HG02970 (cell line): ENCODE measurements at regions not wholly inside any gene's neighbourhood (a gene's known extent, or its start where the extent isn't known, plus 50 kb on each side); places are given as distances from the start of the nearest gene placed in this dataset.

Experiments used
- ATAC-seq: cut with Tn5 transposase; IDR thresholded peaks from one replicate; pipeline ENCODE4 v1.9.1; 2021; ENCODE audit warnings: mild to moderate bottlenecking, moderate library complexity, moderate number of reproducible peaks; ENCODE audit not compliant: unreplicated experiment, low FRiP score

DNA sequence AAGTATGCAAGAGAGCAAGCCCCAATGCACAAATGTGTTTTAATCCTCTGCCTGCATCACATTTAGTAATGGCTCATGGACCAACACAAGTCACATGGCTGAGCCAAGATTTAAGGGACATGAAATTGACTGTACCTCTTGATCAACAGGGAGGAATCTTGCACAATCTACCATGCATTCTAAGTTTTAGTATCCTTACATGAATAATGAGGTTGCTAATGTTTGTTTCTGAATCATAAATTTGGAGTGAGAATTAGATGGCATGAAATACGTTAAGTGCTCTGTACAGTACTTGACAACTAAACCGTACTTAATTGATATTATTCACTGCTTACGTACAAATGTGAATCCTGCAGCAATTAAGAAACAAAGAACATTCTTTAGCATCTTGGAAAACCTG, 553.8 kb upstream of the JAG1 start:
- ATAC-seq, result no peak

DNA sequence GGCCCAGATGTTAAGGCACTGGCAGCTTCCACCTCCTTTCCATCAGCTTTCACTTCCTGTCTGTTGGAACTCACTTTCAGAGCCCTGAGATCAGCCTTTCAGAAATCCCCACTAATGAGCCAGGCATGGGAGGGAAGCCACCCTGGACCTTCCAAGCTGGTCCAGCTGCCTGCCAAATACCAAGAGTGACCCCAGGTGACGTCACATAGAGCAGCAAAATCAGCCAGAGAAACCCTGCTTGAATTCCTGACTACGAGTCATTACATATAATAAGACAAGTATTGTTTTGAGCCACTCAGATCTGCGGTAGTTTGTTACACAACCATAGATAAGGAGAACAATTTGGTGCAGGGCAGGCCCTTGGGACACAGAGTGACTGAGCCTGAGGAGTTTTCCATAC, 556.0 kb upstream of the JAG1 start:
- no peak for ATAC-seq

DNA sequence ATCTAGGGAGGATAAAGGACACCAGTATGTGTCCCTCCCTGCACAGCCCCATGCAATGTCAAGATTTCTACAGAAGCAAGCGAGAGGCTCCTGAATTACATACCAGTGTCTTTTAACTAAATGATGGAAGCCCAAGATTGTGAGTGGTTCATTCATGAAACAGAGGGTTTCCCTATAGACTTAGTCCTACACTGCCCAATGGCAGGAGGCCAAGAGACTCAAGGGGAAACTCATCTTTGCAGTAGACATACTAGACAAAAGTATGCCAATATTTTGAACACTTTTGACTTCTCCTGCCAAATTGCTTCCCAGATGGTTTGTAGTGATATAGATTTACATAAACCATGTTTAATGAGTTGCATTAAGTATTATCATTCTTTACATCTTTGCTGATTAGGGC, 557.2 kb upstream of the JAG1 start:
- no peak for ATAC-seq

DNA sequence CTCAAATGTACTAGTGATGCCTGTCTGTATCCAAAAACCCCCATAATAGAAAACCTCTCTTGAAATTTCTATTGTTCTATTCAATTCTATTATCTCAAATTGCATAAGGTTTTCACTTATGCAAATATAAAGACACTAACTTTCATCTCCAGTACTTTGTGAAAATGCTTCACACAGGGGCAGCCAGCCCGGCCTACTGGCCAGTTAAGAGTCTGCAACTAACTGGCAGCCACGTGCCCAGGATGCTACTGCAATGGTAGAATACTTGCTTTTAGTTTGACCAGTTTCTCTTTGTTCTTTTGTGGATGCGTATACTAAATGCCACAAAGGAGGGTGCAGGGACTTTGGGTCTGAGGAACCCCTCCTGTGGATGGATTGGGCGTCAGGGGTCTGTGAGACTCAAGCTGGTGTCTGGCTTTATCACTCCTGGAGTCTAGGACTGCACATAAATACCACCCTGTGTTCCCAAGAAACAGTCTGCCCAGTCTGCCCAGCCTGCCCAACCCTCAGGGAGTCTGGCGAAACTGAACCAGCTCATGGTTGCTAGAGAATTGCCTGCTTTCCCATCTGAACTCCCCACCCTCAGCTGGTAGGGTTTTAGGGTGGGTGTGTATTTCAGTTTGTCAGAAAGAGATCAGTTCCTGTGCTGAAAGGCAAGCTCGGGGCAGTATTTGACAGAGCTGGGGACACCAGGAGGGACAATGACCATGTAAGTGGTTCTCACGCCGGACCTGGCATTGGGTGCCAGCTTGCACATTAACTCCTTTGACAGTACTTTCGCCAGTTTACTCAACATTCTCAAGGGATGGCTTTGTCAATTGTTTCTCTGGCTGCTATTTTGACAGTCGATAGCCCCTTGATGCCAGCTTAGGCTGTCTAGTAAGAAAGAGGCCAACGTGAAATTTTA, 558.2 kb upstream of the JAG1 start:
- no peak for ATAC-seq

DNA sequence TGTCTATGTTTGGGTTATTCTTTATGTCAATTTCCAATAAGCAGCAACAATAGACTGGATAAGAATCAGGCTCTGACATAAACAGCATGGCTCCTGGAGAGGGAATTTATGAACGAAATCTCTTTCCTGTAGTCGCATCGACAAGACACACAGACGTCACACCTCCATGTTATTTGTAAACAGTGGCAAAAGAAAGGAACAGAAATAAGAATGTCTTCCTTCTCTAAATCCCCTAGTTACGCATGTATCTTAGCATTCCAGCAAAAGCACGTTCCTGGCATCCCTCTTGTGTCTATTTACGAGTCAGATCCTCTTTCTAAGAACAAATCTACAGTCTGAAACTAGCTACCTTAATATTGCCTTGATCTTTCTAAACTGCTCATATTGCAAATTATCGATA, 559.1 kb upstream of the JAG1 start:
- ATAC-seq, result no peak

DNA sequence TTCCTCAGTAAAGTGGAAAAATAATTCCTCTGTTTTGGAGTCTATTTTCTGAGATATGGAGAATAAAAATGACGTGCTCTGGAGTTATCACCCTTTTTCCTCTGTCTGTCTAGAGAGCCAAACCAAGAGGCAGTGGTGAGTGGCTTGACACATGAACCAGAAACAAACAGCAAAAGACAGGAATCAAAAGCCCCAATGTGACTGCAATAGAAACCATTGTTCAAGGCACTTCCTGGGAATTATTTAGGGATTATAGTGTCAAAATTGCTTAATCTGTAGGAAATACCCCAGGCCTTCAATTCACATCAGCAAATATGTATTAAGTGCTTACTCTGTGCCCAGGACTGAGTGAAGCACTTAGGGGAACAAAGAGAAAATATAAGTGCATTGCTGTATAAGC, 560.4 kb upstream of the JAG1 start:
- no peak for ATAC-seq

DNA sequence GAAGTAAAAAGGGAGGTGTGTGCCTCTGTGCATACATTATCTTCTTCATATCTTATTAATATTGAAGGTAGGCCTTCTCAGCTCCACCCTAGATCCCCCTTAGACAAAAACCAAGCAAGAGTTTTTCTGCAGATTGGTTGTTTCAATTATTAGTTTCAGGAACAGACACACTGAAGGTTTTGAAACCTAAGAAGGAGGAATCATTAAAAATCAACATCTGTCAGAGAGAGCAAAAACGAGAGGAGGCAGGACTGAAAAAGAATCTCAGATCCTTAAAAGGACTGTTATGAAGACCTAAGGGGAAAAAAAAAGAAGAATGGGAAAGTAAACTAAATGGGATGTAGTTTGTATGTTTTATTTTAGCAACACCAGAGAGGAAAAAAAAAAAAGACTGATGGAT, 560.8 kb upstream of the JAG1 start:
- no peak for ATAC-seq

DNA sequence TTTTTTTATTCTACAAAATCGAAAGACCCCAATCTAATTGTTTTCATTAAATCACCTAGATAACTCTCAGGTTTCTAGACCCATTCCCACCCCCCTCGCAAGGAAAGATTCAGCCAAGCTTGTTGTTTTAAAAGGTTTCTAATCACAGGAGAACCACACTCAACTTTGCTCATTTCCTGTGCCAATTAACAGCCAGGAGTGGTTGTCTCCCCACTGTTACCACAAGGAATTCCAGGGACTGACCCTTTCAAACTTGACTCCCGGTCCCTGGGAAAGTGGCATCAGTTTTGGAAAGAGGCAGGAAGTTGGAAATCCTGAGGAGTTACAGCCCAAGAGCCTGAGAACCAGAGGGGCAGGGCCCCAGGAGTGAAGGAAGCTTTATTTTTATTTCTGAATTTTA, 561.3 kb upstream of the JAG1 start:
- ATAC-seq, result no peak

DNA sequence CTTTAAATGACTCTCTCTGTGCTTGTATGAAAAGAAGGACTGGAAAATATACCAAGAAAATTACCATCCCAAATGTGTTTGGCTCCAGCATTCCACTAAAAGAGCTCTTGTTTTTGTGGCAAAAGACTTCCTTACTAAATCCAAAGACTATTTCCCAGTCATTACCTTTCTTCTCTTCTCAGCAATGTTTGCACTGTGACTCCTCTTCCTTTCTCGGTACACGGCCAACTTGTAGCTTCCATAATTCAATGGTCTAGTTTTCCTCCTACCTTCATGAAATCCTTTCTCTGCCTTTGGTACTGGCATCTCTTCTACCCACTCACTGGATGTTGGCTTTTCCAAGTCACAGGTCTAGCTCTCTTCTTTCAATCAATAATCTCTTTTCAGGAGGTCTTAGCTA, 568.5 kb upstream of the JAG1 start:
- no peak for ATAC-seq

DNA sequence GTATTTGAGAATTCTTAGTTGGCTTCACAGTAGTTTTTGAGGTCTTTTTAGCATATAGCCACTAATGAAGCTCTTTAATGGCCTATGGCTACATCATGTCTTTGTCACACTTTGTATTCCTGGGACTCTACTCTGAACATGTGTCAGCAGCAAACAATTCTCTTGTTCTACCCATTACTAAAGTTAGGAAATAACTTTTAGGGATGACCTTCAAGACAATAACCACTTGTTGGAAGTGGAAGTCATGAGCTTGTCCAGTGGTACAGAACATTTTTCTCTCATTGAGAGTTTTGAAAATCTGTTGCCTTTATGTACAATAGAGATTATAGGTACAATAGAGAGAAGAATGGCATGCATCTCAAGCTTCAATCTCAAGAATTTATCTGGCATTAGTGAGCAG, 571.6 kb upstream of the JAG1 start:
- no peak for ATAC-seq

DNA sequence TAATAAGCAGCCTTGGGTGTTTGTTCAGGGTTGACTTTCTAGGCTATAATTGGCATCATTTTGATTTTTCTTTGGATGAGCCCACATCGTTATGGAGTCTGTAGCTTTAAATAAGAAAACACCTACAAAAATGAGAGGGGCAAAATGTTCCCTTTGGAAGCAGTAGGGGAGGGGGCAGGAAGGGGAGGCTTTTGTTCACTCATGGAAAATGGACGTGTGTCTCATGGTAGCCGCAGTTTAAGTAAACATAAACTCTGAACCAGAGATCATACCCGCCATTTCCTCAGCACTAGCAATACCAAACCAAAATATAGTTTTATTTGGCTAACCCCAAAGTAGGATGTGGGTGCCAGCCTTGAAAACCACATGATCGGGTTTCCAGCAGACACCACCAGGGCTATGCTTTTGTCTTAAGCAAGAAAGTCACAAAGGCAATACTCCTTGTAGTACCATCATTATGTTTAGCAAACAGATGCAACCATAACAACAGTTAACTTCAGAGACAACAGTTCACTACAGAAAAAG, 572.5 kb upstream of the JAG1 start:
- no peak for ATAC-seq

DNA sequence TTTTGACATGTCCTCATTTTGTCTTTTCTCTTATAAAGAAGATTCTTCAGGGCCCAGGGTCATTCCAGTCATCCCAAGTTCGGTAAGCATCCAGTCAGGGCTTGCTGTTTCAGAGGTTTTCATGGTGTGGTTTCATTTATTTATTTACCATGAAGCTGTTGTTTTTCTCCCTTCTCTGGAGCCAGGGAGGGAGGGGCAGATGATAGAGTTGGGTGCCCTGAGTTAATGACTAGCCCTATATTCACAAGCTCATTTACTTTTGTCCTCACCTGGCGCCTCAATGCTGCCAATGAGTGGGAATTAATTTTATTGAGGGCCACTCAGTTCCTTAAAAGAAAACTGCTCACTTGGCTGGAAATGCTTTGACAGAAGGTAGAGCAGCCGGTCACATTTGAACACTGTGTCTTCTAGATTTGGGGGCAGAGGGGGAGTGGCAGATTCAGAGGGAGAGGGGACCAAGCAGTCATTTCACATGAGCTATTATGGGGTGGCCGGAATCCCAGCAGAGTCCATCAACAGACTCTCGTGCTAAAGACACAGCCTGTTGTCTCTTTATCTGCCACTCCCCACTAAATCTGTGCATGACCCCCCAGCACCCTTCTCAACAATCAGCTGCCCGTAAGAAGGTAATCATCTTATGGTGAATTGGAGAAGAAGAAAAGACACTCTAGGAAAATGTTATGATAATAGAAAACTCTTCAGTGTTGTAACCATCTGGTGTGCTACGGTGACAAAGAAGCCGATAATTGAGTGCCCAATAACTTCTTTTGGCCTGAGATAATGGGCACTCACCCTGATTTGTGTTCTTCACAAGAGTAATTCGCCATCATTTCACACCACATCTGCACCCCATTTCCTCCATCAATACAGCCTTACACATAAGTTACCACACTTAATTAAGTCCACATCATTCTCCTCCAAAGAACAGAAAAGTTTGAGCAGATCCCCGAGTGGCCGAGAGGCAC, 573.5 kb upstream of the JAG1 start:
- ATAC-seq, result no peak

DNA sequence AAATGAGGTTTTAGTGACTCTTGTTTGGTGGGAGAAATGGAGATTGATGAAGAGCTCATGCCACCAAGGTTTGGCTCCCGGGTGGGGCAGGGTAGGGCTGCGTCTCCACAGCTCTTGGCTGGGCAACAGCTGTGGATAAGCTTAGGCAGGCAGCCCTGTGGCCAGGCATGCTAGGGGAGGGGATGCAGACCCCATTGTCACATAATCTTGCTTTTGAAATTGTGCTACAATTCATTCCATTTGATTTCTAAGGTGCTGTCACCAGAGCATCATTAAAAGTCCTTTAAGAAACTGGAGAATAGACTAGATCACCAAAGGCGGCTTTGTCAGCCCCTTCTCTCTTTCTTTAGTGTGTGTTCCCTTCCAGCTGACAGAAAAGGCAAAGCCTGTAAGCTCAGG, 574.2 kb upstream of the JAG1 start:
- ATAC-seq, result no peak

DNA sequence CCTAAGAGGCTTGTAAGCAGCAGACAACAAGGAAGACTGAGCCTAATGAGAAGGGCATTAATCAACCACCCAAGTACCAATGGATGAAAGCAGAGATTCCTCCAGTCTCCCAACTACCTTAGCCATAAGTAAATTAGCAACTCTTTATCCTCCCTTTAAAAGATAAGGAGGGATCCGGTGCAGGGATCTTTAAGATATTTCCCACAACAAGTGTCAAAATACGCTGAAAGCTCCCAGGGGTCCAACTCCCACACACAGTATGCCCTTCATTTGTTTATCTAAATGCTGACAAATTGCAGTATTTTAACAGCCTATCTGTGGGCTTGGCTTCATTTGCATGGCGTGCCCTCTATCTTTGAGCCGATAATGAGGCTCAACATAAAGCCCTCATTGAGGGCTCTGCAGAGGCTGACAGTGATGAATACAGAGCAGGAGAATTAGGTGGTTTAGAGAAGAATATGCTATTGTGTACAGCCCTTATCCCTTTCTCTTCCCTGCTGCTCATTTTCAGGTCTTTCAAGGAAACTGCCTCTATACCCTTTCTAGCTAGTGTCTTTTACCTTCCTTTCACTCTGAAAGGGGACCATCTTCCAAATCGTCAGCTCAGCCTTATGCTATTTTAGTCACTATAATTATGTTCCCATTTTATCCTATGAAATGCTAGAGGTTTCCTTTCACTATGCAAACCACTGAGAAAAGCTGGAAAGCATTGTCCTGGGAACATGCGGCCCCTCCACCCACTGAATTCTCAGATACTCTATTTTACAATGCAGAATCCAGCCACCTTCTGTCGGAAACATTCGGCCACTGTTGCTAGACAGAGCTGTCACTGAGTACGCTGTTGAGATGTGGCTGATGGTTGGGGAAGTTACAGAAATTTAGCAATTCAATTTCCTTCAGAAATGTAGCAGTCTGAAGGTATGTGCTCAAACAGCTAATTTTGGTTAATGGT, 575.2 kb upstream of the JAG1 start:
- no peak for ATAC-seq

DNA sequence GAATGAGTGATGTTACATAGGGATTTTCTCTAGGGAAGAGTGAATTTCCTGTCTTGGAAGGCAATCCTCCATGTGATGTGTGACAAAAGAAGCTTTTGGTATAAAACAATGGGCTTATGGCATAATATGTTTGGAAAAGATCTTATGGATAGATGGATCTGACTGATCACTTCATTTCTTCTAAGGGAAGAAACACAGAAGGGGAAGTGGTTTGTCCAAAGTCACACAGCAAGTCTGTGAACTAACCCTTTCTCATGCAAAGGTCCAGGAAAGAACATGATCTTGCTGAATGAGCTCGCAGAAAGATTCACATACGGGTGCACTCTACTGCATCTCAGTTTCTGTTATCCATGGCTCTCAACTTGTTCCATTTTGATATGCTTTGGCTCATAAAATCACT, 575.9 kb upstream of the JAG1 start:
- no peak for ATAC-seq

DNA sequence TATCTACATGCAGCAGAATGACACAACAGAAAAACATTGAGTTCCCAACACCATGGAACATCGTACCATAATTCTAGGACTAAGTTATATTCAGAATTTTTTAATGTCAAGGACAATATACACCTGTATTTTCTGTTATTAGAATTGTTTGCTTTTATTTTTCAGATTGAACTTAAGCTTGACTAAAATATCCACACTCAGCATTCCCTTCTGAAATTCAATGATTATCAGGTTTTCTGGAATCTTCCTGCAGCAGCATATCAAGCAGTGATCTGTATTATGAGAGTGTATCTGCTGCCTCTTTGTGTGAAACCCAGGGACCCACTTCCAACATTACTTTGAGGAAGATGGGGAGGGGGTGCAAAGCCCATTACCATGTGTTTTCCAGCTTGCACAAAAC, 578.6 kb upstream of the JAG1 start:
- ATAC-seq, result no peak

DNA sequence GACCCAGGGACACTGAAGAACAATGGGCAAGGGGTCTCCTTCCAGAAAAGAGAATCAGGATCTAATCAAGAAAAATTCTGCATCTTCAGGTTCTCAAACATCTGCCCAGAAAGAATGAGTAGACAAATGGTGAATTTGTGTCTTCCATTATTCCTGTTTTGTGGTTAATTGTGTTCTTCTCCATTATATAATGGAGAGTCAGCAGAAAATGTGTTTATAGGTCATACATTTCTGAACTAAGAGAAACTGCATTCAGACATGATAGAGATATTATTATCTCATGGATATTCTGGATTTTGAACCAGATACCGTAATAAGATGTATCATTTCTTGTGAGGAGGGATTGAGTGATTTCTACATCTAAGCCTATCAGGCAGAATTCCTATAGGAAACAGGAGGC, 581.7 kb upstream of the JAG1 start:
- ATAC-seq, result no peak

DNA sequence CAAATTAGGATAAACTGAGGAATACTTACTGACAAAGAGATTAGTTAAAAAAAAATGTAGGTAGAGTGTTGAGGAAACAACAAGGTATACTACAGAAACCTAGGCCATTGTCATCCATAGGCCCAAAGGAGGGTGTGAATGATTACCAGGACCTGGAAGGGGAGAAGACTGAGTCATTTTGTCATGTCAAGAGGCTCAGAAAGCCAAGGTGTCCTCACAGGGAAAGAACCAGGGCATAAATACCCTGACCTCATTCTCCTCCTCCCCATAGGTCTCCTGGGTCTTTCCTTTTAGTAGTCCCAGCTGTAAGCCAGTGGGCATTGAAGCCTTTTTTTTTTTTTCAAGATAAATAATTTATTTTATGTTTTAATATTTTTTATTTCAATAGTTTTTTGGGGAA, 582.1 kb upstream of the JAG1 start:
- ATAC-seq, result no peak

DNA sequence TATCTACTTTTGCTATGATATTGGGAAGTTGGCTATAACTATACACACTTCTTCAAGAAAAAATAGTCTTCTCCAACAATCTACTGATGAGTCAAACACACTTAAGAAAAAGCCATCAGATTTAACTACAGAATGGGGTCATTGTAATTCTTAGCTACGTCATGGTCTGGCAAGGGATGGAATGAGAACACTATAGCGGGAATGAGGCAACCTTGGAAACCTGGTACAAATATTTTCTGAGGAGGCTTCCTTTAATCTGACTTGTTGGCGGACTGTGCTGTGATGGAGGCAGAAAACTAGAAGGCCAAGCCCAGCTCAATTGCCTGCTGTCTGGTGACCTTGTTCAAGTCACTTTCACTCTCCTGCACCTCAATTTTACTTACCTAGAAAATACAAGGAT, 586.8 kb upstream of the JAG1 start:
- ATAC-seq, result no peak

DNA sequence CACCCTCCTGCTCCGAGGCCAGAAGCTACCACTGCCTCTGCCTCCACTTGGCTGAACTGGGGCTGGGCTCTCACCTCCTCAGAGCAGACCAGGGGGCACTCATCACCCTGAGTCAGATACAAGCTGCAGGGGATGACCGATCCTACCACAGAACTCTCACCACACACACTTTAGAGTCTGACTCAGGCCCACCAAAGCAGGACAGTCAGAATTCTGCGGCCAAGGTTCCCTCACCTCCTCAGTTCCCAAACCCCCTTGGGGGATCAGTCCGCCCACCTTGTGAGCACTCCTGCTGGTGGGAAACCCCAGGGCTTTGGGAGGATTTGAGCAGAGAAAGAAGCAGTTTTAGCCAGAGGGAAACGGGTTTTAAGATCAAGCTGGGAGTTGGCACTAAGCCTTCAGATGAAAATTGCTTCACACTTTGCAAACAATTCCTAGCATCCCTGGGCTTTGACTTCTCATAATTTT, 587.8 kb upstream of the JAG1 start:
- ATAC-seq, result no peak
